ENCODE measurements at regions not wholly inside any gene's neighbourhood (a gene's known extent, or its start where the extent isn't known, plus 50 kb on each side); places are given as distances from the start of the nearest gene placed in this dataset.

GRCh38 chr3:193845144-193845543, 252.1 kb downstream of the OPA1 start:
- no peak for TF ChIP-seq POLR2AphosphoS5 (IDR thresholded peaks at IDR 0.05)
- no peak for TF ChIP-seq CTCF (IDR thresholded peaks at IDR 0.05)
- TF ChIP-seq POLR2A (IDR thresholded peaks at IDR 0.05) = no peak
- H3K4me3 ChIP-seq = no peak overlapping the region
- no peaks in the 10 kb centered on the region for H3K27me3 ChIP-seq
- H3K27ac ChIP-seq = no peak overlapping the region
- H3K4me1 ChIP-seq = no peaks in the 10 kb centered on the region
- DNase-seq (ENCODE audit: low spot score in 2 of 2) = no peak
- intact Hi-C loops (cut with DNase I; ENCODE audit: low total_unique reads) = no loop called here
- H3K9me3 ChIP-seq = no peaks in the 10 kb centered on the region
- H3K36me3 ChIP-seq = no peaks in the 10 kb centered on the region

GRCh38 chr3:193846569-193846968, 253.6 kb downstream of the OPA1 start:
- intact Hi-C loops (cut with DNase I; ENCODE audit: low total_unique reads) = no loop called here
- H3K9me3 ChIP-seq = no peaks in the 10 kb centered on the region
- DNase-seq (ENCODE audit: low spot score in 2 of 2) = no peak
- H3K27me3 ChIP-seq = no peaks in the 10 kb centered on the region
- no peaks in the 10 kb centered on the region for H3K36me3 ChIP-seq
- H3K27ac ChIP-seq = no peak overlapping the region
- H3K4me3 ChIP-seq = no peak overlapping the region
- TF ChIP-seq POLR2AphosphoS5 (IDR thresholded peaks at IDR 0.05) = no peak
- TF ChIP-seq POLR2A (IDR thresholded peaks at IDR 0.05) = no peak
- TF ChIP-seq CTCF (IDR thresholded peaks at IDR 0.05) = no peak
- H3K4me1 ChIP-seq = peaks cover 0 to 3% of the 10 kb centered on the region in 2 donors

GRCh38 chr3:193847402-193847801, 254.4 kb downstream of the OPA1 start:
- Histone ChIP-seq H3K4me1 (peaks cover 0 to 6% of the 10 kb centered on the region in 2 donors), H3K27me3 (no peaks in the 10 kb centered on the region), H3K4me3 (no peak overlapping the region), H3K36me3 (no peaks in the 10 kb centered on the region), H3K9me3 (no peaks in the 10 kb centered on the region), H3K27ac (no peak overlapping the region)
- intact Hi-C loops (cut with DNase I; ENCODE audit: low total_unique reads) = no loop called here
- TF ChIP-seq CTCF (IDR thresholded peaks at IDR 0.05) (no peak), POLR2A (IDR thresholded peaks at IDR 0.05) (no peak), POLR2AphosphoS5 (IDR thresholded peaks at IDR 0.05) (no peak)
- DNase-seq (ENCODE audit: low spot score in 2 of 2) = no peak

- Histone ChIP-seq H3K4me3 (no peak overlapping the region), H3K36me3 (no peaks in the 10 kb centered on the region)
- intact Hi-C loops (cut with DNase I; ENCODE audit: low total_unique reads) = no loop called here
Measured at GRCh38 chr3:193848547-193848946, 255.5 kb downstream of the OPA1 start.

GRCh38 chr3:193850084-193850619, 257.1 kb downstream of the OPA1 start:
- no peak overlapping the region for H3K4me3 ChIP-seq
- intact Hi-C loops (cut with DNase I; ENCODE audit: low total_unique reads) = no loop called here
- no peak for DNase-seq (ENCODE audit: low spot score in 2 of 2)
- TF ChIP-seq CTCF (IDR thresholded peaks at IDR 0.05) (no peak), POLR2A (IDR thresholded peaks at IDR 0.05) (no peak), POLR2AphosphoS5 (IDR thresholded peaks at IDR 0.05) (no peak)
- no peak overlapping the region for H3K27ac ChIP-seq
- peaks cover 0 to 6% of the 10 kb centered on the region in 2 donors for H3K4me1 ChIP-seq
- no peaks in the 10 kb centered on the region for H3K36me3 ChIP-seq
- H3K9me3 ChIP-seq = no peaks in the 10 kb centered on the region
- H3K27me3 ChIP-seq = no peaks in the 10 kb centered on the region

More at GRCh38 chr3:193848547-193848946, 255.5 kb downstream of the OPA1 start:
- no peak for DNase-seq (ENCODE audit: low spot score in 2 of 2)
- no peak overlapping the region for H3K27ac ChIP-seq
- H3K9me3 ChIP-seq = no peaks in the 10 kb centered on the region
- H3K4me1 ChIP-seq = peaks cover 0 to 6% of the 10 kb centered on the region in 2 donors
- TF ChIP-seq CTCF (IDR thresholded peaks at IDR 0.05) (no peak), POLR2A (IDR thresholded peaks at IDR 0.05) (no peak), POLR2AphosphoS5 (IDR thresholded peaks at IDR 0.05) (no peak)
- H3K27me3 ChIP-seq = no peaks in the 10 kb centered on the region
